Stimulated activated memory B cell treated with anti-CD40 and anti-IgM and Interleukin-4, amounts not matched to agents 10 μg/mL and 1 μg/mL and 100 μg/mL, for 72 hours (primary cell): ENCODE measurements at regions not wholly inside any gene's neighbourhood (a gene's known extent, or its start where the extent isn't known, plus 50 kb on each side); places are given as distances from the start of the nearest gene placed in this dataset.
"Not testable (repeated sequence)": the region's sequence is repeated elsewhere in the genome, so short reads cannot be mapped to it uniquely, and the experiment has no call there.

Experiments used
- ATAC-seq: fragments of 150-1000 bp; cut with Tn5 transposase; 2 replicates; pipeline ENCODE4 v1.10.0; 2021
- H3K27ac Mint-ChIP-seq: one replicate; pipeline ENCODE4 v1.8.0; 2022; ENCODE audit warnings: mild to moderate bottlenecking, mixed read lengths
- H3K27me3 Mint-ChIP-seq: one replicate; pipeline ENCODE4 v1.8.0; 2022; ENCODE audit warnings: mixed read lengths
- H3K36me3 Mint-ChIP-seq: one replicate; pipeline ENCODE4 v1.8.0; 2022; ENCODE audit warnings: mixed read lengths
- H3K4me1 Mint-ChIP-seq: one replicate; pipeline ENCODE4 v1.8.0; 2022; ENCODE audit warnings: mixed read lengths
- H3K4me3 Mint-ChIP-seq: one replicate; pipeline ENCODE4 v1.8.0; 2022; ENCODE audit warnings: mild to moderate bottlenecking, moderate library complexity, mixed read lengths
- H3K9me3 Mint-ChIP-seq: one replicate; pipeline ENCODE4 v1.8.0; 2022; ENCODE audit warnings: mixed read lengths

- no peak overlapping the region for H3K4me3 Mint-ChIP-seq
- no peaks in the 10 kb centered on the region for H3K9me3 Mint-ChIP-seq
- no peak overlapping the region for H3K27ac Mint-ChIP-seq
- no peaks in the 10 kb centered on the region for H3K36me3 Mint-ChIP-seq
- H3K4me1 Mint-ChIP-seq: no peaks in the 10 kb centered on the region
- no peaks in the 10 kb centered on the region for H3K27me3 Mint-ChIP-seq
- ATAC-seq: no peak
These were observed 2036.5 kb upstream of the CELF4 start for GRCh38 chr18:39602131-39602530.

- Mint-ChIP-seq H3K4me1 (no peaks in the 10 kb centered on the region), H3K27me3 (no peaks in the 10 kb centered on the region), H3K27ac (no peak overlapping the region), H3K36me3 (no peaks in the 10 kb centered on the region), H3K4me3 (no peak overlapping the region), H3K9me3 (no peaks in the 10 kb centered on the region)
- ATAC-seq: no peak
These were observed 2035.3 kb upstream of the CELF4 start for GRCh38 chr18:39600894-39601293.

- Mint-ChIP-seq H3K36me3 (no peaks in the 10 kb centered on the region), H3K27me3 (no peaks in the 10 kb centered on the region), H3K9me3 (no peaks in the 10 kb centered on the region), H3K27ac (no peak overlapping the region), H3K4me1 (no peaks in the 10 kb centered on the region), H3K4me3 (no peak overlapping the region)
- ATAC-seq: no peak
These were observed 2033.7 kb upstream of the CELF4 start for GRCh38 chr18:39599251-39599650.

DNA sequence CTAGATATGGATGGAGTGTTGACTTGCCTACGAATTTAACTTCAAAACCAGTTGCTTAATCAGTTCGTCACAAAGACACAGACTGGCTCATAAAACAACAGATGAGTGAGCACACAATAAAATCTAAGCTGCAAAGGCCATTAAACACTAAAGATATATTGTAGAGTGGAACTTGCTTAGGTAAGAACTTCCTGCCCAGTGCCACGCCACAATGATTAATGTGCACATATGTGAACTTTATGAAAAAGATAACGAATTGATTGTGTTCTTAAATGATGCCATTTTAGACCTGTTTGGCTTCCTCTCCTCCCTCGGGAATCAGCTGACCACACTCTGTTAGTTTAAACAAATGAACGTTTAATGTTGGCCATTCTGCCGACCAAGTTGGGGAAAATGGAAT, 2031.3 kb upstream of the CELF4 start:
- no peaks in the 10 kb centered on the region for H3K4me1 Mint-ChIP-seq
- H3K27ac Mint-ChIP-seq: no peak overlapping the region
- H3K27me3 Mint-ChIP-seq: no peaks in the 10 kb centered on the region
- no peak overlapping the region for H3K4me3 Mint-ChIP-seq
- H3K9me3 Mint-ChIP-seq: no peaks in the 10 kb centered on the region
- no peak for ATAC-seq
- H3K36me3 Mint-ChIP-seq: no peaks in the 10 kb centered on the region

DNA sequence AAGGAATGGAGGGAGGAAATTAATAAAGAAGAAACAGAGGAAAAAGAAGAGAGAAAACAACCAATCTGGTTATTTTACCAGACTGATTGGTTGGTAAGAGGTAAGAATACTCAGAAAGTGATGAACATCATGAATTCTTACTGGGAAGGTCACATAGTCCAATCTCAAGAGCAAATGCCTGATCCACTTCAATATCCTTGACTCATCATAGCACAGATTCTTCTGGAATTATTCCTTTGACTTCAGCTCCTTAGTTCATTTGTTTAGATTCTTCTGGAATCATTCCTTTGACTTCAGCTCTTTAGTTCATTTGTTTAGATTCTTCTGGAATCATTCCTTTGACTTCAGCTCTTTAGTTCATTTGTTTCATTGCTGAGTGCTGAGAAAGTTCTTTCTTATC, 2030.6 kb upstream of the CELF4 start:
- Mint-ChIP-seq H3K36me3 (no peaks in the 10 kb centered on the region), H3K9me3 (no peaks in the 10 kb centered on the region), H3K27ac (no peak overlapping the region), H3K4me1 (no peaks in the 10 kb centered on the region), H3K4me3 (no peak overlapping the region), H3K27me3 (no peaks in the 10 kb centered on the region)
- ATAC-seq: no peak

DNA sequence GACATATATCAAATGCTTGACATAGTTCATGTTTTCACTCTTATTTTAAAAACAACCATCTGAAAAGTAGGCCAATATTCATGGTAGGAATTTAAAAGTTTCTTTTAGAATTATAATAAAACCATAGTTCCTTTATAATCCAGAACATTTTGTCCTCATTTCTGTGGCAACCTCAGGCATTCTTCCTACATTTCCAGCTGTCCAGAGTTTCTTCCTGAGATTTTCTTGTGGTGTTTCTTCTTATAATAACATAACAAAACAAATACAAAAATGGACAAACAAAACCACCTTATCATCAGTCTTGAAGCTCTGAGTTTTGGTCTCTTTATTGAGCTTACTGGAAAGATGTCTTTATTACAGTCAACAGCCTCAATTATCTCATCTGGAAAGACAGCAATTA, 2028.6 kb upstream of the CELF4 start:
- no peaks in the 10 kb centered on the region for H3K27me3 Mint-ChIP-seq
- H3K4me1 Mint-ChIP-seq: no peaks in the 10 kb centered on the region
- no peaks in the 10 kb centered on the region for H3K36me3 Mint-ChIP-seq
- no peak overlapping the region for H3K4me3 Mint-ChIP-seq
- no peak overlapping the region for H3K27ac Mint-ChIP-seq
- ATAC-seq: no peak
- H3K9me3 Mint-ChIP-seq: no peaks in the 10 kb centered on the region

DNA sequence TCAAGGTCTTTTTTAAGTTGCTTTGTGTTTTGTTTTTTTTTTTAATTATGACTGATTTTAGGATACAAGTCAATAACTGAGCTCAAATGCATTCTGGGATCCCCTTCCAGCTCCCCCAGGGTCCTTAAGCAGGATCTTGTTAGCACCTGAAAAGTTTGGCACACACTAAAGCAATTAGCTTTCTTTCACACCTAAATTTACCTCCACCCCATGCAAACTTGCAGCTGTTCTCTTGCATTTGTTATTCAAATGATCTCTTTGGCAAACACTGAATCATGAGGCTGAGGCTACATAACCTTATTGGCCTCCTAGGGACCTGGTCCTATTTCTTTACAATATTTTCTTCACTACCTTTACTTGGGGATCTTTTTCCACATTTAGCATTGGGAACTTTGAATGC, 2026.1 kb upstream of the CELF4 start:
- Mint-ChIP-seq H3K4me1 (no peaks in the 10 kb centered on the region), H3K27ac (no peak overlapping the region), H3K27me3 (no peaks in the 10 kb centered on the region), H3K4me3 (no peak overlapping the region), H3K9me3 (no peaks in the 10 kb centered on the region), H3K36me3 (no peaks in the 10 kb centered on the region)
- ATAC-seq: no peak

- H3K27me3 Mint-ChIP-seq: no peaks in the 10 kb centered on the region
- no peak overlapping the region for H3K27ac Mint-ChIP-seq
- no peaks in the 10 kb centered on the region for H3K36me3 Mint-ChIP-seq
- H3K4me3 Mint-ChIP-seq: no peak overlapping the region
- ATAC-seq: no peak
- no peaks in the 10 kb centered on the region for H3K4me1 Mint-ChIP-seq
- no peaks in the 10 kb centered on the region for H3K9me3 Mint-ChIP-seq
These were observed 2023.9 kb upstream of the CELF4 start for GRCh38 chr18:39589496-39589895.

GRCh38 chr18:39587586-39587985, 2022.0 kb upstream of the CELF4 start:
- H3K9me3 Mint-ChIP-seq: no peaks in the 10 kb centered on the region
- H3K27ac Mint-ChIP-seq: no peak overlapping the region
- no peak overlapping the region for H3K4me3 Mint-ChIP-seq
- H3K36me3 Mint-ChIP-seq: no peaks in the 10 kb centered on the region
- no peaks in the 10 kb centered on the region for H3K27me3 Mint-ChIP-seq
- H3K4me1 Mint-ChIP-seq: no peaks in the 10 kb centered on the region
- no peak for ATAC-seq

GRCh38 chr18:39586741-39587140, 2021.1 kb upstream of the CELF4 start:
- H3K4me1 Mint-ChIP-seq: no peaks in the 10 kb centered on the region
- no peaks in the 10 kb centered on the region for H3K36me3 Mint-ChIP-seq
- no peaks in the 10 kb centered on the region for H3K9me3 Mint-ChIP-seq
- H3K27ac Mint-ChIP-seq: no peak overlapping the region
- no peak for ATAC-seq
- no peak overlapping the region for H3K4me3 Mint-ChIP-seq
- no peaks in the 10 kb centered on the region for H3K27me3 Mint-ChIP-seq

- Mint-ChIP-seq H3K27ac (no peak overlapping the region), H3K4me3 (no peak overlapping the region), H3K27me3 (no peaks in the 10 kb centered on the region), H3K36me3 (no peaks in the 10 kb centered on the region), H3K4me1 (no peaks in the 10 kb centered on the region), H3K9me3 (peaks cover 2% of the 10 kb centered on the region)
- no peak for ATAC-seq
These were observed 2009.3 kb upstream of the CELF4 start for GRCh38 chr18:39574897-39575296.

DNA sequence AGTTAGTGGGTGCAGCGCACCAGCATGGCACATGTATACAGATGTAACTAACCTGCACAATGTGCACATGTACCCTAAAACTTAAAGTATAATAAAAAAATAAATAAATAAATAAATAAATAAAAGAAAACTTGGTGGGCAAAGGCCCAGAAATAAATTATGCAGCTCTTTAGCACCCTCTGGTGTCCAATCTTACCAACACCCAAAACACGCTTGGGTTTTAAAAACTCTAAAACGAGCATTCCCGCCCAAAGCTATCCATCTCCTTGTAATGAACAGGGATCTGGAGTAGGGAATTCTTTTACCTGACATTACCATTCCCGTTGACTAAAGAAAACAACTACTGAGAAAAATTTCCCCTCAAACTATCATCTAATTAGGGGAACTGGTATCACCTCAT, 2005.9 kb upstream of the CELF4 start:
- Mint-ChIP-seq H3K27ac (no peak overlapping the region), H3K4me3 (no peak overlapping the region), H3K9me3 (peaks cover 2% of the 10 kb centered on the region), H3K27me3 (no peaks in the 10 kb centered on the region), H3K36me3 (no peaks in the 10 kb centered on the region), H3K4me1 (no peaks in the 10 kb centered on the region)
- no peak for ATAC-seq

DNA sequence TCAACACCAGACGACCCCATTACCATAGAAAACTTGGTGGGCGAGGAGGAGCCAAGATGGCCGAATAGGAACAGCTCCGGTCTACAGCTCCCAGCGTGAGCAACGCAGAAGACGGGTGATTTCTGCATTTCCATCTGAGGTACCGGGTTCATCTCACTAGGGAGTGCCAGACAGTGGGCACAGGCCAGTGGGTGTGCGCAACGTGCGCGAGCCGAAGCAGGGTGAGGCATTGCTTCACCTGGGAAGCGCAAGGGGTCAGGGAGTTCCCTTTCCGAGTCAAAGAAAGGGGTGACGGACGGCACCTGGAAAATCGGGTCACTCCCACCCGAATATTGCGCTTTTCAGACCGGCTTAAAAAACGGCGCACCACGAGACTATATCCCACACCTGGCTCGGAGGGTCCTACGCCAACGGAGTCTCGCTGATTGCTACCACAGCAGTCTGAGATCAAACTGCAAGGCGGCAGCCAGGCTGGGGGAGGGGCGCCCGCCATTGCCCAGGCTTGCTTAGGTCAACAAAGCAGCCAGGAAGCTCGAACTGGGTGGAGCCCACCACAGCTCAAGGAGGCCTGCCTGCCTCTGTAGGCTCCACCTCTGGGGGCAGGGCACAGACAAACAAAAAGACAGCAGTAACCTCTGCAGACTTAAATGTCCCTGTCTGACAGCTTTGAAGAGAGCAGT, 2000.1 kb upstream of the CELF4 start:
- ATAC-seq, H3K4me3 Mint-ChIP-seq: not testable (repeated sequence)

DNA sequence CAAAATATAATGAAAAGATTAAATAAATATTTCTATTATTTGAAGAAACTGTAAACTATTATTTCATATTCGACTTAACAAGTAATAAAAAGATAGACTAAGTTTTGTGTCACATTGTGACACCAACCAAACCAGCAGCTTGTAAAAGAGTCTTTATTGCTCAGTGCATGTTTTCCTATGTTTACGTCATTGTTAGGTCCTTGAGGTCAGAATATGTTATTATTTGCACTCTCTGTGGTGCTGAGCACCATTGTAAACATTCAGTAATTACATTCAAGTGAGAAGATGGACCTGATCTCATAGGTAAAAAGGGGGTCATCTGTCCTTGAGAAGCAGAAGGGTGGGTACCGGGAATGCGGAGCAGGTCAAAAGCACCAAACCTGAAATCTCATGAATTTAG, 1999.1 kb upstream of the CELF4 start:
- ATAC-seq: no peak
- Mint-ChIP-seq H3K36me3 (no peaks in the 10 kb centered on the region), H3K27me3 (no peaks in the 10 kb centered on the region), H3K4me1 (no peaks in the 10 kb centered on the region), H3K27ac (no peak overlapping the region), H3K4me3 (no peak overlapping the region), H3K9me3 (peaks cover 3% of the 10 kb centered on the region)

More for the DNA sequence above, 2000.1 kb upstream of the CELF4 start:
- H3K9me3 Mint-ChIP-seq, H3K27ac Mint-ChIP-seq, H3K36me3 Mint-ChIP-seq, H3K27me3 Mint-ChIP-seq, H3K4me1 Mint-ChIP-seq: not testable (repeated sequence)

DNA sequence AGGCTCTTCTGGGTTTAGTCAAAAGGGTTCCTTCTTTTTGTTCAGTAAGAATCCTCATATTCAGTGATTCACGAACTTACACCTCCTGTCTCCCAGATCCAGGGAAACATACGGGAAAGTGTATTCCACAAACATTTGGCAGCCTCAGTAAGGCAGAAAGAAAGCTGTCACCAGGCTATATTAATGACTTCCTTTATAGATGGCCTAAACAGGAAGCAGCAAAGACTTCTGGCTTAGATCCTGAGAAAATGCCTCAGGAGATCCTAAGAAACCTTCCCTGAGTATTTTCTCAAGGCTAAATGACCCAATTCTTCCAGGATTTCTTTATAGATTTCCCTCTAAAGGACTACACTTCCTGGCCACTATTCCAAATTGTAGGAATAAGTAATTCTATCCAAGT, 1995.5 kb upstream of the CELF4 start:
- Mint-ChIP-seq H3K4me1 (no peaks in the 10 kb centered on the region), H3K4me3 (no peak overlapping the region), H3K27ac (no peak overlapping the region), H3K27me3 (no peaks in the 10 kb centered on the region), H3K9me3 (peaks cover 3% of the 10 kb centered on the region), H3K36me3 (no peaks in the 10 kb centered on the region)
- ATAC-seq: no peak

GRCh38 chr18:39558658-39559057, 1993.1 kb upstream of the CELF4 start:
- no peak for ATAC-seq

DNA sequence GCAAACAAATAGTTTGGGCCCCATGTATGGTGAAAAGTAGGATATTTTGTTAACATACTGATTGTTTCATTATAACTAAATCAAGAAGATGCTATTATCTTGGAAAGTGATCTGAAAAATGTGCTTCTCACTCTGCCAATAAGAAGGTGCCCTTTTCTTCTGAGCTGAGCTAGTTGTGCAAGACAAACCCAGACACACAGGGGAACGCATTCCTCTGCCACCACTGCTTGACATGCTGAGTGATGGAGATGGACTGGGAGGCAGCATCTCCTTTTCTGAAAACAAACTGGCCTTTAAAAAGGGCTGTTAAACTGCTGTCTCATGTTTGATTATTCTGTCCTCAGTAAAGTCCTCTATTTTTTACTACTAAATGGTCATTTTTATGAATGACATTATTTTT, 1989.9 kb upstream of the CELF4 start:
- ATAC-seq: no peak

More at GRCh38 chr18:39558658-39559057, 1993.1 kb upstream of the CELF4 start:
- Mint-ChIP-seq H3K9me3 (peaks cover 3% of the 10 kb centered on the region), H3K4me1 (no peaks in the 10 kb centered on the region), H3K36me3 (no peaks in the 10 kb centered on the region), H3K4me3 (no peak overlapping the region), H3K27ac (no peak overlapping the region), H3K27me3 (no peaks in the 10 kb centered on the region)

More for the DNA sequence above, 1989.9 kb upstream of the CELF4 start:
- Mint-ChIP-seq H3K27ac (no peak overlapping the region), H3K9me3 (peaks cover 3% of the 10 kb centered on the region), H3K27me3 (no peaks in the 10 kb centered on the region), H3K4me1 (no peaks in the 10 kb centered on the region), H3K36me3 (no peaks in the 10 kb centered on the region), H3K4me3 (no peak overlapping the region)
